GM12892 (cell line): ENCODE measurements at regions not wholly inside any gene's neighbourhood (a gene's known extent, or its start where the extent isn't known, plus 50 kb on each side); places are given as distances from the start of the nearest gene placed in this dataset.

ENCODE experiments used
- POLR2A ChIP-seq: IDR thresholded peaks from 2 replicates; pipeline ENCODE4 v1.6.1; 2011; ENCODE audit warnings: low read depth, low read length, control low read depth
- POLR2AphosphoS5 ChIP-seq: IDR thresholded peaks from 2 replicates; pipeline ENCODE4 v1.6.1; 2011; ENCODE audit warnings: low read depth, low read length, control low read depth
- TAF1 ChIP-seq: IDR thresholded peaks from 2 replicates; pipeline ENCODE4 v1.6.1; 2011; ENCODE audit warnings: low read depth, mild to moderate bottlenecking, control low read depth, low read length, borderline replicate concordance

- TF ChIP-seq POLR2AphosphoS5 (no peak), POLR2A (no peak), TAF1 (no peak)
Observed at GRCh38 chr5:27832886-27833285, 794.5 kb upstream of the CDH9 start.
